ENCODE measurements at regions not wholly inside any gene's neighbourhood (a gene's known extent, or its start where the extent isn't known, plus 50 kb on each side); places are given as distances from the start of the nearest gene placed in this dataset.

DNA sequence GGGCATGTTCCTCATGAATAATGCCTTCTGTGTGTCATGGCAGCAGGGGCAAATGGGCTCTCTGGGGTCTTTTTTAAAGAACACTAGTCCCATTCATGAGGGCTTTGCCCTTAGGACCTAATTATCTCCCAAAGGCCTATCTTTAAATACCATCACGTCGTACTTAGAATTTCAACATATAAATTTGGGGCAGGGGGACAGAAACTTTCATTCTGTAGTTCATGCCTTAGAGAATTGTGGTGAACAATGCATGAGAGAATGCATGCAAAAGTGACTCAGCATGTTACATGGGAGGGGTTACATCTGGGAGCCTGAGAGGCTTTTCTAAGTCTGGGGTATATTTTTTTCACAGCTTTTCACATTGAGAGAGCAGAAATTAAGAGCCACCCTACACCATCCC is 208.5 kb upstream of the ROPN1 start:
- no peak for TF ChIP-seq CTCF (IDR thresholded peaks at IDR 0.05; ENCODE audit: insufficient read depth, low read depth, low read length)
- DNase-seq (ENCODE audit: low read depth), result no peak
- no peak overlapping the region for H3K4me3 ChIP-seq (ENCODE audit: low read depth, low read length)

GRCh38 chr3:124201226-124201625 is 209.3 kb upstream of the ROPN1 start:
- no peak for TF ChIP-seq CTCF (IDR thresholded peaks at IDR 0.05; ENCODE audit: insufficient read depth, low read depth, low read length)

DNA sequence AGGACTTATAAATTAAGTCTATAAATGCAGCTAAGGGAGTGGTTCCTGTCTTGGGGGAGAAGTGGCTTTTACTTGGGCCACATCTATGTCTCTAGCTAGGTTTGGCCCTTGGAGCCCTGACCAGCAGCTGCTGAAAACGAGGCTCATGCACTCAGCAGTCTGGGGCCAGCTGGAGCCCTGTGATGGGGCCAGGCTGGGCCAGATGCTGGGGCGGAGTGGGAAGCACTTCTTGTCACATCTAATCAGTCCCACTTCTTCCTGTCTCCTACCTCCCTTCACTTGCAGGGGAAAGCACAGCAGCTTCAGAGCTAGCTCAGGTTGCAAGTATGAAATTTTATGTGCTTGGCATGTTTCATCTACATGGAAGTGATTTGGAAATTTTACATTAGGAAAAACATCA is 209.9 kb upstream of the ROPN1 start:
- no peak for TF ChIP-seq CTCF (IDR thresholded peaks at IDR 0.05; ENCODE audit: insufficient read depth, low read depth, low read length)
- no peak for DNase-seq (ENCODE audit: low read depth)
- no peak overlapping the region for H3K4me3 ChIP-seq (ENCODE audit: low read depth, low read length)

More at GRCh38 chr3:124201226-124201625, 209.3 kb upstream of the ROPN1 start:
- no peak overlapping the region for H3K4me3 ChIP-seq (ENCODE audit: low read depth, low read length)
- no peak for DNase-seq (ENCODE audit: low read depth)

- DNase-seq (ENCODE audit: low read depth), result no peak
- no peak overlapping the region for H3K4me3 ChIP-seq (ENCODE audit: low read depth, low read length)
- TF ChIP-seq CTCF (IDR thresholded peaks at IDR 0.05; ENCODE audit: insufficient read depth, low read depth, low read length), result no peak
Measured at GRCh38 chr3:124202754-124203153, 210.8 kb upstream of the ROPN1 start.

GRCh38 chr3:124203292-124203691 is 211.4 kb upstream of the ROPN1 start:
- DNase-seq (ENCODE audit: low read depth), result no peak
- H3K4me3 ChIP-seq (ENCODE audit: low read depth, low read length), result no peak overlapping the region
- no peak for TF ChIP-seq CTCF (IDR thresholded peaks at IDR 0.05; ENCODE audit: insufficient read depth, low read depth, low read length)

GRCh38 chr3:124206225-124207055 is 214.5 kb upstream of the ROPN1 start:
- TF ChIP-seq CTCF (IDR thresholded peaks at IDR 0.05; ENCODE audit: insufficient read depth, low read depth, low read length), result no peak
- DNase-seq (ENCODE audit: low read depth), result no peak
- no peak overlapping the region for H3K4me3 ChIP-seq (ENCODE audit: low read depth, low read length)

GRCh38 chr3:124207077-124207476 is 215.2 kb upstream of the ROPN1 start:
- DNase-seq (ENCODE audit: low read depth), result no peak
- no peak for TF ChIP-seq CTCF (IDR thresholded peaks at IDR 0.05; ENCODE audit: insufficient read depth, low read depth, low read length)
- H3K4me3 ChIP-seq (ENCODE audit: low read depth, low read length), result no peak overlapping the region
